ENCODE measurements at regions not wholly inside any gene's neighbourhood (a gene's known extent, or its start where the extent isn't known, plus 50 kb on each side); places are given as distances from the start of the nearest gene placed in this dataset.

GRCh38 chr11:86748296-86748695 lies 52.0 kb upstream of the PRSS23 start (continued):
- no peak for TF ChIP-seq CTBP2 (IDR thresholded peaks at IDR 0.05; ENCODE audit: borderline replicate concordance, insufficient read depth, insufficient read length, low read length)
- no peak for TF ChIP-seq CTCF (IDR thresholded peaks at IDR 0.05; ENCODE audit: control extremely low read depth in 1 of 3, insufficient read depth in 1 of 3, low read depth in 1 of 3, low read length in 3 of 3)
- TF ChIP-seq SP4 (IDR thresholded peaks at IDR 0.05; ENCODE audit: low read length) = no peak
- no peak for TF ChIP-seq NANOG (IDR thresholded peaks at IDR 0.05; ENCODE audit: insufficient read depth, low read depth, low read length, poor library complexity, severe bottlenecking)
